ENCODE measurements at regions not wholly inside any gene's neighbourhood (a gene's known extent, or its start where the extent isn't known, plus 50 kb on each side); places are given as distances from the start of the nearest gene placed in this dataset.

- no peak for TF ChIP-seq CTCF (IDR thresholded peaks at IDR 0.05)
- TF ChIP-seq ZC3H11A (IDR thresholded peaks at IDR 0.05): no peak
Observed at GRCh38 chr11:109371444-109372176, 50.4 kb upstream of the C11orf87 start.
